ENCODE measurements at regions not wholly inside any gene's neighbourhood (a gene's known extent, or its start where the extent isn't known, plus 50 kb on each side); places are given as distances from the start of the nearest gene placed in this dataset.

DNA sequence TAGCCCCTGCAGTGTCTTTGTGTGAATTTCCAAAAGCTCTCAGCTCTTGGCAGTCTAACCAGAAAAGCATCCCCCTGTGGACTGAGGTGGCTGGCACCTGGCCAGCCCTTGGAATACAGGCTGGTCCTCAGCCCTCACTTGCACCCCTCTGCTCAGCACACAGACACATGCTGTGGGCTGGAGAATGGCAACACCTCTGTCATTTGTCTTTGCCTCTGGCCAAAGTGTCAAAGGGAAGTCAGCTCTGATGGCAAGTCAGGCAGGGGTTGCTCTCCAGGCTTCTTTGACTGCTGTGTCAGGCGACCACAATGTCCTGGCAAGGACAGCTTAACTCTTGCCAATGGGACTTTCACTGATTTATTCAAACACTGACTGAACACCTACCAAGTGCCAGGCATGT, 724.8 kb downstream of the INHBA start:
- TF ChIP-seq, protein P1, sequence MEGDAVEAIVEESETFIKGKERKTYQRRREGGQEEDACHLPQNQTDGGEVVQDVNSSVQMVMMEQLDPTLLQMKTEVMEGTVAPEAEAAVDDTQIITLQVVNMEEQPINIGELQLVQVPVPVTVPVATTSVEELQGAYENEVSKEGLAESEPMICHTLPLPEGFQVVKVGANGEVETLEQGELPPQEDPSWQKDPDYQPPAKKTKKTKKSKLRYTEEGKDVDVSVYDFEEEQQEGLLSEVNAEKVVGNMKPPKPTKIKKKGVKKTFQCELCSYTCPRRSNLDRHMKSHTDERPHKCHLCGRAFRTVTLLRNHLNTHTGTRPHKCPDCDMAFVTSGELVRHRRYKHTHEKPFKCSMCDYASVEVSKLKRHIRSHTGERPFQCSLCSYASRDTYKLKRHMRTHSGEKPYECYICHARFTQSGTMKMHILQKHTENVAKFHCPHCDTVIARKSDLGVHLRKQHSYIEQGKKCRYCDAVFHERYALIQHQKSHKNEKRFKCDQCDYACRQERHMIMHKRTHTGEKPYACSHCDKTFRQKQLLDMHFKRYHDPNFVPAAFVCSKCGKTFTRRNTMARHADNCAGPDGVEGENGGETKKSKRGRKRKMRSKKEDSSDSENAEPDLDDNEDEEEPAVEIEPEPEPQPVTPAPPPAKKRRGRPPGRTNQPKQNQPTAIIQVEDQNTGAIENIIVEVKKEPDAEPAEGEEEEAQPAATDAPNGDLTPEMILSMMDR (IDR thresholded peaks at IDR 0.05) = no peak
- TF ChIP-seq POLR2A (IDR thresholded peaks at IDR 0.05) (no peak), EP300 (IDR thresholded peaks at IDR 0.05; ENCODE audit: low read depth) (no peak), POLR2AphosphoS5 (IDR thresholded peaks at IDR 0.05) (no peak)
